HEK293 (cell line): ENCODE measurements at regions not wholly inside any gene's neighbourhood (a gene's known extent, or its start where the extent isn't known, plus 50 kb on each side); places are given as distances from the start of the nearest gene placed in this dataset.

Experiments used
- CTCF ChIA-PET: fragments of 350-600 bp; formaldehyde crosslinking; extraction: SDS; loops from one replicate; lab custom pipeline; 2021; ENCODE audit warnings: antibody characterized with exemption; lab: Yijun Ruan, JAX
- POLR2A ChIA-PET: fragments of 300-600 bp; formaldehyde crosslinking; extraction: SDS; loops from one replicate; lab custom pipeline; 2020; ENCODE audit warnings: antibody characterized with exemption, inconsistent platforms; lab: Yijun Ruan, JAX
- H3K27ac ChIP-seq: fragments of 200-500 bp; sonication (Bioruptor generic); 2 replicates; pipeline ENCODE4 v1.5.1; 2014; ENCODE audit warnings: low read depth, low read length, control low read depth, inconsistent platforms; ENCODE audit errors: extremely low read depth
- H3K36me3 ChIP-seq, 2 experiments: fragments of 200-500 bp in 1 of 2; sonication (Bioruptor generic) in 1 of 2; 1 replicate in 1 of 2; 2 replicates in 1 of 2; pipeline ENCODE4 v1.5.1; 2014 to 2017; ENCODE audit warnings: inconsistent platforms in 2 of 2, low read length in 2 of 2; ENCODE audit not compliant: control insufficient read depth in 2 of 2, insufficient read depth in 1 of 2
- H3K4me1 ChIP-seq: fragments of 200-500 bp; sonication (Bioruptor generic); 2 replicates; pipeline ENCODE4 v1.5.1; 2014; ENCODE audit warnings: mild to moderate bottlenecking, low read length, inconsistent platforms; ENCODE audit not compliant: control insufficient read depth, insufficient read depth
- H3K4me3 ChIP-seq: 2 replicates; pipeline ENCODE4 v1.5.1; 2011; ENCODE audit warnings: low read depth, mild to moderate bottlenecking, control low read depth, low read length, moderate library complexity
- H3K9me3 ChIP-seq: fragments of 200-500 bp; sonication (Bioruptor generic); 2 replicates; pipeline ENCODE4 v1.5.1; 2014; ENCODE audit warnings: low read depth, low read length, inconsistent platforms; ENCODE audit not compliant: control insufficient read depth, insufficient read depth
- BCL11B ChIP-seq: fragments of 450-650 bp; formaldehyde crosslinking; IDR thresholded peaks from 2 replicates; pipeline ENCODE4 v1.5.1; 2016; ENCODE audit warnings: low read depth, missing biosample characterization, missing genetic modification characterization
- INSM2 ChIP-seq: fragments of 450-650 bp; formaldehyde crosslinking; IDR thresholded peaks from 2 replicates; pipeline ENCODE4 v1.5.1; 2016; ENCODE audit warnings: missing biosample characterization, missing genetic modification characterization
- MEIS1 ChIP-seq: sonication (generic); formaldehyde crosslinking; IDR thresholded peaks from 2 replicates; pipeline ENCODE4 v1.8.1; 2022; ENCODE audit warnings: missing genetic modification reagents, mild to moderate bottlenecking, borderline replicate concordance
- MYNN ChIP-seq: fragments of 450-650 bp; formaldehyde crosslinking; IDR thresholded peaks from 2 replicates; pipeline ENCODE4 v1.5.1; 2016; ENCODE audit warnings: missing biosample characterization, missing genetic modification characterization, borderline replicate concordance
- OVOL3 ChIP-seq: fragments of 450-650 bp; formaldehyde crosslinking; IDR thresholded peaks from 2 replicates; pipeline ENCODE4 v1.5.1; 2016; ENCODE audit warnings: missing biosample characterization, missing genetic modification characterization
- PRDM6 ChIP-seq: fragments of 450-650 bp; formaldehyde crosslinking; IDR thresholded peaks from 2 replicates; pipeline ENCODE4 v1.5.1; 2017; ENCODE audit warnings: missing biosample characterization, missing genetic modification characterization
- RBAK ChIP-seq: fragments of 450-650 bp; formaldehyde crosslinking; IDR thresholded peaks from 2 replicates; pipeline ENCODE4 v1.5.1; 2016; ENCODE audit warnings: missing biosample characterization, missing genetic modification characterization
- SETDB1 ChIP-seq: IDR thresholded peaks from one replicate; pipeline ENCODE4 v1.6.1; 2017; ENCODE audit warnings: mild to moderate bottlenecking, low read length, moderate library complexity, mixed read lengths; ENCODE audit not compliant: insufficient read length
- SP2 ChIP-seq: fragments of 450-650 bp; formaldehyde crosslinking; IDR thresholded peaks from 2 replicates; pipeline ENCODE4 v1.5.1; 2016; ENCODE audit warnings: missing biosample characterization, missing genetic modification characterization
- WT1 ChIP-seq: fragments of 450-650 bp; formaldehyde crosslinking; IDR thresholded peaks from 2 replicates; pipeline ENCODE4 v1.5.1; 2016; ENCODE audit warnings: missing biosample characterization, missing genetic modification characterization
- ZBTB48 ChIP-seq: fragments of 450-650 bp; formaldehyde crosslinking; IDR thresholded peaks from 2 replicates; pipeline ENCODE4 v1.5.1; 2016; ENCODE audit warnings: missing biosample characterization, missing genetic modification characterization
- ZEB2 ChIP-seq: fragments of 450-650 bp; formaldehyde crosslinking; IDR thresholded peaks from 2 replicates; pipeline ENCODE4 v1.5.1; 2016; ENCODE audit warnings: missing biosample characterization, missing genetic modification characterization
- ZFP69B ChIP-seq: fragments of 450-650 bp; formaldehyde crosslinking; IDR thresholded peaks from 2 replicates; pipeline ENCODE4 v1.5.1; 2016; ENCODE audit warnings: missing biosample characterization, missing genetic modification characterization
- ZNF133 ChIP-seq: fragments of 450-650 bp; formaldehyde crosslinking; IDR thresholded peaks from 2 replicates; pipeline ENCODE4 v1.5.1; 2016; ENCODE audit warnings: missing biosample characterization, missing genetic modification characterization
- ZNF211 ChIP-seq: fragments of 450-650 bp; formaldehyde crosslinking; IDR thresholded peaks from 2 replicates; pipeline ENCODE4 v1.5.1; 2016; ENCODE audit warnings: low read depth, missing biosample characterization, missing genetic modification characterization
- ZNF24 ChIP-seq: fragments of 450-650 bp; formaldehyde crosslinking; IDR thresholded peaks from 2 replicates; pipeline ENCODE4 v1.5.1; 2016; ENCODE audit warnings: missing biosample characterization, missing genetic modification characterization
- ZNF280C ChIP-seq: fragments of 450-650 bp; formaldehyde crosslinking; IDR thresholded peaks from 2 replicates; pipeline ENCODE4 v1.5.1; 2016; ENCODE audit warnings: missing biosample characterization, missing genetic modification characterization
- ZNF530 ChIP-seq: fragments of 450-650 bp; formaldehyde crosslinking; IDR thresholded peaks from 2 replicates; pipeline ENCODE4 v1.5.1; 2016; ENCODE audit warnings: low read depth, missing biosample characterization, missing genetic modification characterization
- ZNF549 ChIP-seq: fragments of 450-650 bp; IDR thresholded peaks from 2 replicates; pipeline ENCODE4 v1.5.1; 2018; ENCODE audit warnings: missing biosample characterization, missing genetic modification characterization, mild to moderate bottlenecking, inconsistent platforms, moderate library complexity
- ZNF621 ChIP-seq: fragments of 450-650 bp; formaldehyde crosslinking; IDR thresholded peaks from 2 replicates; pipeline ENCODE4 v1.5.1; 2017; ENCODE audit warnings: missing biosample characterization, missing genetic modification characterization
- ZNF626 ChIP-seq: fragments of 450-650 bp; sonication (Bioruptor Pico); formaldehyde crosslinking; IDR thresholded peaks from 2 replicates; pipeline ENCODE4 v1.5.1; 2018; ENCODE audit warnings: missing biosample characterization, missing genetic modification characterization, inconsistent platforms
- ZNF645 ChIP-seq: fragments of 450-650 bp; formaldehyde crosslinking; IDR thresholded peaks from 2 replicates; pipeline ENCODE4; 2016; ENCODE audit warnings: missing biosample characterization, missing genetic modification characterization
- ZNF670 ChIP-seq: fragments of 450-650 bp; formaldehyde crosslinking; IDR thresholded peaks from 2 replicates; pipeline ENCODE4 v1.5.1; 2016; ENCODE audit warnings: missing biosample characterization, missing genetic modification characterization, low read depth
- ZNF785 ChIP-seq: fragments of 450-650 bp; formaldehyde crosslinking; IDR thresholded peaks from 2 replicates; pipeline ENCODE4 v1.5.1; 2016; ENCODE audit warnings: missing biosample characterization, missing genetic modification characterization
- ZNF843 ChIP-seq: fragments of 450-650 bp; formaldehyde crosslinking; IDR thresholded peaks from 2 replicates; pipeline ENCODE4 v1.5.1; 2016; ENCODE audit warnings: missing biosample characterization, missing genetic modification characterization
- ZSCAN4 ChIP-seq: fragments of 450-650 bp; formaldehyde crosslinking; IDR thresholded peaks from 2 replicates; pipeline ENCODE4 v1.5.1; 2017; ENCODE audit warnings: missing biosample characterization, missing genetic modification characterization

GRCh38 chr3:30355622-30356021 lies 250.8 kb upstream of the TGFBR2 start:
- no peaks in the 10 kb centered on the region for H3K9me3 ChIP-seq
- no peak overlapping the region for H3K4me3 ChIP-seq
- CTCF ChIA-PET = no interaction called here
- no peak overlapping the region for H3K27ac ChIP-seq
- no peaks in the 10 kb centered on the region for H3K4me1 ChIP-seq
- no peaks in the 10 kb centered on the region for H3K36me3 ChIP-seq
- TF ChIP-seq PRDM6 (tag by site-specific recombination) (no peak), MYNN (no peak), ZNF530 (tag by site-specific recombination) (no peak), OVOL3 (no peak), ZNF621 (no peak), ZBTB48 (tag by site-specific recombination) (no peak), ZNF211 (tag by site-specific recombination) (no peak), INSM2 (tag by site-specific recombination) (no peak), ZNF626 (no peak), ZFP69B (tag by site-specific recombination) (no peak), ZNF645 (tag by site-specific recombination) (no peak), SP2 (tag by site-specific recombination) (no peak), RBAK (tag by site-specific recombination) (no peak), ZNF280C (tag by site-specific recombination) (no peak), ZNF549 (tag by site-specific recombination) (no peak), WT1 (tag by site-specific recombination) (no peak), ZNF843 (tag by site-specific recombination) (no peak)
- POLR2A ChIA-PET = no interaction called here

GRCh38 chr3:30356866-30357753 lies 249.3 kb upstream of the TGFBR2 start:
- Histone ChIP-seq H3K4me1 (no peaks in the 10 kb centered on the region), H3K27ac (no peak overlapping the region), H3K4me3 (no peak overlapping the region), H3K36me3 (no peaks in the 10 kb centered on the region), H3K9me3 (no peaks in the 10 kb centered on the region)
- ChIA-PET CTCF (no interaction called here), POLR2A (no interaction called here)
- TF ChIP-seq ZNF785 (tag by site-specific recombination) = no peak
- TF ChIP-seq ZEB2 (tag by site-specific recombination) = no peak
- no peak for TF ChIP-seq SETDB1
- TF ChIP-seq ZSCAN4 (tag by site-specific recombination) = no peak
- TF ChIP-seq ZNF133 = no peak
- no peak for TF ChIP-seq ZNF24
- TF ChIP-seq BCL11B = no peak
- no peak for TF ChIP-seq MEIS1 (CRISPR knock-in tag)
- no peak for TF ChIP-seq ZNF621
- TF ChIP-seq ZNF670 (tag by site-specific recombination) = no peak
